HG03097 (cell line): ENCODE measurements at regions not wholly inside any gene's neighbourhood (a gene's known extent, or its start where the extent isn't known, plus 50 kb on each side); places are given as distances from the start of the nearest gene placed in this dataset.
"Not testable (repeated sequence)": the region's sequence is repeated elsewhere in the genome, so short reads cannot be mapped to it uniquely, and the experiment has no call there.

Experiments
- ATAC-seq: cut with Tn5 transposase; IDR thresholded peaks from one replicate; pipeline ENCODE4 v1.9.1; 2021; ENCODE audit not compliant: unreplicated experiment, low FRiP score

- no peak for ATAC-seq
These were observed 526.3 kb downstream of the GABRG2 start for GRCh38 chr5:162593881-162594280.

- ATAC-seq: no peak
These were observed 536.0 kb downstream of the GABRG2 start for GRCh38 chr5:162603443-162604070.

DNA sequence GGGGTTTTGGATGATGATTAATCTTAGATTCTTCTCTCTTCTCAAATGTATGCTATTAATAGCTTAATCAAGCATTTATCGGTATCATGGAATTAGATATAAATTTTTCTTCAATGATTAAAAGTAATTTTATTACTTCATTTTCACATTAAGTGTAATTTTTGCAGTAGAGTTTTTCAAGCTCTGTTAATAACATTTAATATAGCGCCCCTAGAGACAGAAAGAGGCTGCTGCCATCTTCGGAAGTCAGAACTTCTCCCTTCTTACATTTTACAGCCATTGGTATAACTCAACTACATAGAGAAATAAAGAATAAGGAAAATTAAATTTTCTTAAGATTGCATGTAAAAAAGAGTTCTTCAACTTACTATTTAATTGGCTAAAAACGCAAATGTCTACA is 540.3 kb downstream of the GABRG2 start:
- ATAC-seq: no peak

DNA sequence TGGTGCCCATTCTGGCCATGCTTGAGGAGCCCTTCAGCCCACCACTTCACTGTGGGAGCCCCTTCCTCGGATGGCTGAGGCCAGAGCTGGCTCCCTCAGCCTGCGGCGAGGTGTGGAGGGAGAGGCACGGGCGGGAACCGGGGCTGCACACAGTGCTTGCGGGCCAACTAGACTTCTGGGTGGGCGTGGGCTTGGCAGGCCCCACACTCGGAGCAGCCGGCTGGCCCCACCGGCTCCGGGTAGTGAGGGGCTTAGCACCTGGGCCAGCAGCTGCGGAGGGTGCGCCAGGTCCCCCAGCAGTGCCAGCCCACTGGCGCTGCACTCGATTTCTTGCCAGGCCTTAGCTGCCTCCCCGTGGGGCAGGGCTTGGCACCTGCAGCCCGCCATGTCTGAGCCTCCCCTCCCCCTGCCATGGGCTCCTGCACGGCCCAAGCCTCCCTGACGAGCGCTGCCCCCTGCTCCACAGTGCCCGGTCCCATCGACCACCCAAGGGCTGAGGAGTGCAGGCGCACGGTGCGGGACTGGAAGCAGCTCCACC is 554.2 kb downstream of the GABRG2 start:
- not testable (repeated sequence) for ATAC-seq

GRCh38 chr5:162624110-162624509 is 556.5 kb downstream of the GABRG2 start:
- ATAC-seq: no peak

- ATAC-seq: no peak
These were observed 569.9 kb downstream of the GABRG2 start for GRCh38 chr5:162637481-162637880.

DNA sequence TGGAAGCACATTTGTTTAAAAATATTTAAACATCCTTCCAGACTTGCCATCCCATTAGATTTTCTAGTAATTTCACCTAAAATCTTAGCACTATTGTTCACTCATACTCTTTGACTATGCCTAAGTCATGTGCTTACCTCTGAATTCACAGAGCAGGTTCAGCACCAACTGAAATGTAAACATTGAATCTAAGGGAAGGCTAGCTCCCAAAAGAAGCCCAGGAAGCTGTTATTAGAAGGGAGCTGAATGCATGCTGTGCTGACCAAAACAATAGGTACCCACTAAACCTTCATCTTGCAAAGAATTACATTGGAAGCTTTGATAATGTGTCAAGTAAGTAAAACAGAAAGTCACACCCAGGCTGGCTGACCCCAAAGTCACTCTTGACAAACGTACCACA is 571.3 kb downstream of the GABRG2 start:
- no peak for ATAC-seq

- no peak for ATAC-seq
These were observed 573.7 kb downstream of the GABRG2 start for GRCh38 chr5:162641142-162641813.

DNA sequence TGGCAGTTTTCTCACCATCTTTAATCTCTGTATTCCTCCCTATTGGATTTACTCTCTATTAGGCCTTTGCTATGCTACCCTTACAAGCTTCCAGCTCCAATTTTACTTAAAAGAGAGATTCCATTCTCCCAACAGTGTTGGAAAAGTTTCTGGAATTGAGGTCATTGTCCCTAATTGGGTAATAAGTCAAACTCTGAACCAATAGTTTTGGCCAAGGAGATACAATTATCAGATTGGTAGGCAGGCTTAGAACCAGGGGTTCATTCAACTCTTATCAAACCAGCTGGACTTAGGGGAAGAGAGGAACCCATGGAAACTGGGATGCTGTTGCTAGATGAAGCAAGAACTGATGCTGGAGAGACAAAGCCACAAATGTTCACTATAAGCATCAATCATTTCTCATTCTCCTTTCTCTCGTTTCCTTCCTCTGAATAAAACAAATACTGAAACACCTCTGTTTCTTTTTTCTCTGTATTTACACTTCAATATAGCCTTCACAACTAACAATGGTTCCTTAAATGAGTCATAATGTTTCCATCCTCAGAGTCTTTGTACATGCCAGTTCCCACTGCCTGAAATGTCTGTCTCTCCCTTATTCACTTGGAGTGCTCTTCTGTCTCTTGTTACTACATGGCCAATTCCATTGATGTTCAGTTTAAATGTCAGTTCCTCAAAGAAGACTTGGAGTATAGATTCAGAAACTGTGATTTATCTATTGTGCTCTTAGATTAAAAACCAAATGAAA is 587.3 kb downstream of the GABRG2 start:
- ATAC-seq: no peak

- ATAC-seq: no peak
These were observed 589.5 kb downstream of the GABRG2 start for GRCh38 chr5:162657076-162657475.

GRCh38 chr5:162664846-162665245 is 597.3 kb downstream of the GABRG2 start:
- no peak for ATAC-seq

- ATAC-seq: no peak
These were observed 601.4 kb downstream of the GABRG2 start for GRCh38 chr5:162668926-162669325.

GRCh38 chr5:162672061-162672460 is 604.5 kb downstream of the GABRG2 start:
- ATAC-seq: no peak

GRCh38 chr5:162683284-162683683 is 615.7 kb downstream of the GABRG2 start:
- no peak for ATAC-seq

- ATAC-seq: no peak
These were observed 616.6 kb downstream of the GABRG2 start for GRCh38 chr5:162684145-162684544.

GRCh38 chr5:162685302-162685701 is 617.7 kb downstream of the GABRG2 start:
- ATAC-seq: no peak

GRCh38 chr5:162696272-162696671 is 628.7 kb downstream of the GABRG2 start:
- ATAC-seq: not testable (repeated sequence)

DNA sequence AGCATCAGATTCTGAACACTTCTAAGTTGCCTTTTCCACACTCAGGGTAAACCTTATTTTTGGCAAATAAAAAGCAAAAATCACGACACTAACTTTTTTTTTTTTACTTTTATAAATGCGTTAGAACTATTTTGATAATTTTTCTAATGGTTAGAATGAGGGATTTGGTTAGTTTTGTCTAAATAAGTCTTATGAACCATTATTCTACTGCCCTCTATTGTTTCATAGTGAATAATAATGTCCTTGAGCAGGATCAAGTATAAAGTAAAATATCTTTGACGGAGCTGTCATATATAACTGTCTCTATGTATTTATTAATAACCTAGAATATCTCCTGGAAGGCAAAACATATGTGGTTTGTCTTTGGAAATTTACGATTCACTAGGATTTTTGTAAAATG is 631.8 kb downstream of the GABRG2 start:
- ATAC-seq: no peak

- ATAC-seq: no peak
These were observed 636.3 kb downstream of the GABRG2 start for GRCh38 chr5:162703914-162704313.

DNA sequence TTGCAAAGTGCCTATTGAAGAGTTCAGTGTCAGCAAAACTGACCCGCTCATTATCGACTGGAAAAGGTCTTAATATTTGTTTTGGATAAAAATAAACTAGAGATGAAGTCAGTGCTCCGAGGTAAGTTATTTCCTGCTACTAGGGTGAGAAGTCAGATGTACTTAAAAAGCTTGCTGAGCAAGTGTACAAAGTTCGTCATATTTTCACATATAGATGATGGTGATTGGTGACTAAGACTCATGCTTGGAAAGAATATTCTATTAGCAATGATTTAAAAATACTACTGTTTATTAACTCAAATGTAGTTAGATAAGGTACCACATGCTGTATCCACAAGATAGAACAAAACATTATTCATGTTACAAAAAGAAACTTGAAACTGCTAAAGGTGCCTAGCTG is 643.7 kb downstream of the GABRG2 start:
- ATAC-seq: no peak

DNA sequence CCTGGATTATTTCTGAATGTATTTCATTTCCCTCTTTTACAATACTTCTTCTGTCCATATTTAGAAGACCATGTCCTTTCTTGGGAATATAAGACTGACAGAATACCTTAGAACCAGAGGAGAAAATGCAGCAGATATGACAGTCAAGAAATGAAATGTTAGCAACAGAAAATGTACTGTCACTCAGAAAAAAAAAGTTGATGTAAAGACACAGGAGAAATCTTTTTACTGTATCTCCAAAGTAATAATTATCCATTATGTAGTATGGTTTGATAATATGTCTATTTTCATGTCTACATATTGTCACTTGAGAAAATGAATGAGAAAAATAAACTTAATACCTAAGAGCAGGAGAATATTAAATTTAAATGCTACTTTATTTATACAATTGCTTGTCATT is 652.1 kb downstream of the GABRG2 start:
- ATAC-seq: no peak

- no peak for ATAC-seq
These were observed 653.6 kb downstream of the GABRG2 start for GRCh38 chr5:162721125-162721524.
